GM23338 (cell line): ENCODE measurements at regions not wholly inside any gene's neighbourhood (a gene's known extent, or its start where the extent isn't known, plus 50 kb on each side); places are given as distances from the start of the nearest gene placed in this dataset.

Source experiments
- ATAC-seq: fragments of 200-7000 bp; cut with Tn5 transposase; 3 replicates; pipeline ENCODE4 v1.9.1; 2020
- DNase-seq: peaks from one replicate; pipeline ENCODE4 v3.0.0-alpha.2; 2015; ENCODE audit warnings: low spot score
- H2AFZ ChIP-seq: fragments of 200-600 bp; sonication (generic); 2 replicates; pipeline ENCODE4 v1.8.0; 2016; ENCODE audit warnings: antibody characterized with exemption, mild to moderate bottlenecking, moderate library complexity
- H3F3A ChIP-seq: fragments of 200-600 bp; sonication (generic); replicated peaks from 2 replicates; pipeline ENCODE4 v1.8.0; 2017; ENCODE audit warnings: antibody characterized with exemption, mixed run types, low read depth
- H3K27ac ChIP-seq: fragments of 200-600 bp; sonication (generic); 2 replicates; pipeline ENCODE4 v1.6.1; 2016; ENCODE audit warnings: low read depth
- H3K27me3 ChIP-seq: fragments of 200-600 bp; sonication (generic); 2 replicates; pipeline ENCODE4 v1.8.0; 2016; ENCODE audit warnings: mild to moderate bottlenecking, mixed run types, moderate library complexity; ENCODE audit not compliant: insufficient read depth
- H3K36me3 ChIP-seq: fragments of 200-600 bp; sonication (generic); 2 replicates; pipeline ENCODE4 v1.8.0; 2016; ENCODE audit warnings: mild to moderate bottlenecking; ENCODE audit not compliant: insufficient read depth
- H3K4me1 ChIP-seq: fragments of 200-600 bp; sonication (generic); 2 replicates; pipeline ENCODE4 v1.8.0; 2016; ENCODE audit warnings: mild to moderate bottlenecking, moderate library complexity; ENCODE audit not compliant: insufficient read depth
- H3K4me2 ChIP-seq: fragments of 200-600 bp; sonication (generic); 2 replicates; pipeline ENCODE4 v1.7.1; 2017; ENCODE audit warnings: mixed run types
- H3K4me3 ChIP-seq: fragments of 200-600 bp; sonication (generic); 2 replicates; pipeline ENCODE4 v1.6.1; 2016; ENCODE audit warnings: mixed run types
- H3K79me2 ChIP-seq: fragments of 200-600 bp; sonication (generic); replicated peaks from 2 replicates; pipeline ENCODE4 v1.8.0; 2017; ENCODE audit warnings: mild to moderate bottlenecking; ENCODE audit not compliant: insufficient read depth
- H3K9me2 ChIP-seq: fragments of 200-600 bp; sonication (generic); 2 replicates; pipeline ENCODE4 v1.8.0; 2017; ENCODE audit not compliant: insufficient read depth
- H4K20me1 ChIP-seq: fragments of 200-600 bp; sonication (generic); replicated peaks from 2 replicates; pipeline ENCODE4 v1.8.0; 2017; ENCODE audit warnings: mild to moderate bottlenecking; ENCODE audit not compliant: insufficient read depth
- H3K27ac Mint-ChIP-seq: 2 replicates; pipeline ENCODE4 v1.8.0; 2020; ENCODE audit warnings: inconsistent platforms, mild to moderate bottlenecking, moderate library complexity, mixed read lengths
- H3K27me3 Mint-ChIP-seq: 3 replicates; pipeline ENCODE4 v1.8.0; 2022; ENCODE audit warnings: low read depth, mild to moderate bottlenecking, moderate library complexity, mixed read lengths, inconsistent platforms; ENCODE audit not compliant: insufficient read depth, poor library complexity
- H3K36me3 Mint-ChIP-seq: 3 replicates; pipeline ENCODE4 v1.8.0; 2021; ENCODE audit warnings: low read depth, mild to moderate bottlenecking, inconsistent platforms, moderate library complexity, mixed read lengths
- H3K4me1 Mint-ChIP-seq: 3 replicates; pipeline ENCODE4 v1.8.0; 2020; ENCODE audit warnings: mild to moderate bottlenecking, inconsistent platforms, mixed read lengths
- H3K4me3 Mint-ChIP-seq: 3 replicates; pipeline ENCODE4 v1.8.0; 2021; ENCODE audit warnings: moderate library complexity, mild to moderate bottlenecking, inconsistent platforms, mixed read lengths
- H3K9me3 Mint-ChIP-seq: 3 replicates; pipeline ENCODE4 v1.8.0; 2020; ENCODE audit warnings: moderate library complexity, mild to moderate bottlenecking, inconsistent platforms, mixed read lengths
- CREB1 ChIP-seq: fragments of 250-450 bp; sonication (Bioruptor Pico); IDR thresholded peaks from 2 replicates; pipeline ENCODE4 v1.5.0; 2020; ENCODE audit warnings: low read depth, mild to moderate bottlenecking, moderate library complexity
- EZH2 ChIP-seq: fragments of 200-600 bp; sonication (generic); IDR thresholded peaks from one replicate; pipeline ENCODE4 v1.8.0; 2017; ENCODE audit warnings: antibody characterized with exemption, mild to moderate bottlenecking, low read depth; ENCODE audit not compliant: unreplicated experiment
- EZH2phosphoT487 ChIP-seq: fragments of 200-600 bp; sonication (generic); IDR thresholded peaks from one replicate; pipeline ENCODE4 v1.8.1; 2018; ENCODE audit warnings: antibody characterized with exemption; ENCODE audit not compliant: unreplicated experiment
- JUNB ChIP-seq: IDR thresholded peaks from one replicate; pipeline ENCODE4 v1.6.1; 2016; ENCODE audit warnings: antibody characterized with exemption; ENCODE audit not compliant: unreplicated experiment
- NANOG ChIP-seq: IDR thresholded peaks from 2 replicates; pipeline ENCODE4 v1.6.1; 2016; ENCODE audit warnings: antibody characterized with exemption, borderline replicate concordance
- POLR2AphosphoS5 ChIP-seq: IDR thresholded peaks from 2 replicates; pipeline ENCODE4 v1.6.1; 2016; ENCODE audit warnings: antibody characterized with exemption, low read depth
- REST ChIP-seq: IDR thresholded peaks from one replicate; pipeline ENCODE4 v1.6.1; 2018; ENCODE audit warnings: antibody characterized with exemption; ENCODE audit not compliant: unreplicated experiment
- ZNF114 ChIP-seq: fragments of 250-450 bp; sonication (Bioruptor Pico); IDR thresholded peaks from 2 replicates; pipeline ENCODE4 v1.5.0; 2020; ENCODE audit warnings: mild to moderate bottlenecking, moderate library complexity
- ZNF331 ChIP-seq: fragments of 250-450 bp; sonication (Bioruptor Pico); IDR thresholded peaks from 2 replicates; pipeline ENCODE4 v1.5.0; 2020; ENCODE audit warnings: low read depth, mild to moderate bottlenecking, moderate library complexity
- TF ChIP-seq, protein P1 (sequence below): IDR thresholded peaks from 2 replicates; pipeline ENCODE4 v1.6.1; 2016; ENCODE audit warnings: antibody characterized with exemption
- TF ChIP-seq, protein P2 (sequence below): fragments of 250-450 bp; sonication (Bioruptor Pico); IDR thresholded peaks from 2 replicates; pipeline ENCODE4 v1.5.0; 2020; ENCODE audit warnings: mild to moderate bottlenecking, moderate library complexity

DNA sequence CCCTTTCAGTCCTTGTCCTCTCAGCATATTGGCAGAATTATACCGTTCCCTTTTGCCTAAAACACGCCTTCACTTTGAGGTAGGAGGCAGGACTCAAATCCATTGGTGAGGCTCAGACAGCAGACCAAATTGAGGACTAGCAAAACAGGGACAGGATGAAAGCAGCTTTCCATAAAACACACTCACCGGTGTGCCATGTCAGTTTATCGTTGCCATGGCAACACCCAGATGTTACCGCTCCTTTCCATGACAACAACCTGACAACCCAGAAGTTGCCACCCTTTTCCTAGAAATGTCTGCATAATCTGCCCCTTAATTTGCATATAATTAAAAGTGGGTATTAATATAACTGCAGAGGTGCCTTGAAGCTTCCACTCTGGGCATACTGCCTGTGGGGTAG is 730.4 kb downstream of the METTL4 start:
- H4K20me1 ChIP-seq = no peaks in the 10 kb centered on the region; the same call in 1 of the 2 replicates
- H3K27me3 ChIP-seq = no peaks in the 10 kb centered on the region
- H3K4me2 ChIP-seq = no peak overlapping the region
- no peak overlapping the region for H2AFZ ChIP-seq
- Mint-ChIP-seq H3K4me1 (no peaks in the 10 kb centered on the region), H3K27ac (no peak overlapping the region), H3K36me3 (no peaks in the 10 kb centered on the region), H3K27me3 (no peaks in the 10 kb centered on the region), H3K9me3 (peaks cover 5% of the 10 kb centered on the region), H3K4me3 (no peak overlapping the region)
- no peaks in the 10 kb centered on the region for H3K36me3 ChIP-seq
- peak; percentile 52 for DNase-seq
- no peak for ATAC-seq
- no peak overlapping the region for H3K4me3 ChIP-seq
- H3F3A ChIP-seq = no peaks in the 10 kb centered on the region
- H3K27ac ChIP-seq = no peak overlapping the region
- H3K9me2 ChIP-seq = peaks cover 3% of the 10 kb centered on the region; the same call in 1 of the 2 replicates
- no peaks in the 10 kb centered on the region for H3K4me1 ChIP-seq
- H3K79me2 ChIP-seq = no peaks in the 10 kb centered on the region
- TF ChIP-seq, protein P1, sequence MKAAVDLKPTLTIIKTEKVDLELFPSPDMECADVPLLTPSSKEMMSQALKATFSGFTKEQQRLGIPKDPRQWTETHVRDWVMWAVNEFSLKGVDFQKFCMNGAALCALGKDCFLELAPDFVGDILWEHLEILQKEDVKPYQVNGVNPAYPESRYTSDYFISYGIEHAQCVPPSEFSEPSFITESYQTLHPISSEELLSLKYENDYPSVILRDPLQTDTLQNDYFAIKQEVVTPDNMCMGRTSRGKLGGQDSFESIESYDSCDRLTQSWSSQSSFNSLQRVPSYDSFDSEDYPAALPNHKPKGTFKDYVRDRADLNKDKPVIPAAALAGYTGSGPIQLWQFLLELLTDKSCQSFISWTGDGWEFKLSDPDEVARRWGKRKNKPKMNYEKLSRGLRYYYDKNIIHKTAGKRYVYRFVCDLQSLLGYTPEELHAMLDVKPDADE = no peak
- TF ChIP-seq CREB1 (CRISPR knock-in tag) = no peak
- no peak for TF ChIP-seq ZNF331 (CRISPR knock-in tag)
- TF ChIP-seq JUNB = no peak
- no peak for TF ChIP-seq ZNF114 (CRISPR knock-in tag)
- TF ChIP-seq, protein P2, sequence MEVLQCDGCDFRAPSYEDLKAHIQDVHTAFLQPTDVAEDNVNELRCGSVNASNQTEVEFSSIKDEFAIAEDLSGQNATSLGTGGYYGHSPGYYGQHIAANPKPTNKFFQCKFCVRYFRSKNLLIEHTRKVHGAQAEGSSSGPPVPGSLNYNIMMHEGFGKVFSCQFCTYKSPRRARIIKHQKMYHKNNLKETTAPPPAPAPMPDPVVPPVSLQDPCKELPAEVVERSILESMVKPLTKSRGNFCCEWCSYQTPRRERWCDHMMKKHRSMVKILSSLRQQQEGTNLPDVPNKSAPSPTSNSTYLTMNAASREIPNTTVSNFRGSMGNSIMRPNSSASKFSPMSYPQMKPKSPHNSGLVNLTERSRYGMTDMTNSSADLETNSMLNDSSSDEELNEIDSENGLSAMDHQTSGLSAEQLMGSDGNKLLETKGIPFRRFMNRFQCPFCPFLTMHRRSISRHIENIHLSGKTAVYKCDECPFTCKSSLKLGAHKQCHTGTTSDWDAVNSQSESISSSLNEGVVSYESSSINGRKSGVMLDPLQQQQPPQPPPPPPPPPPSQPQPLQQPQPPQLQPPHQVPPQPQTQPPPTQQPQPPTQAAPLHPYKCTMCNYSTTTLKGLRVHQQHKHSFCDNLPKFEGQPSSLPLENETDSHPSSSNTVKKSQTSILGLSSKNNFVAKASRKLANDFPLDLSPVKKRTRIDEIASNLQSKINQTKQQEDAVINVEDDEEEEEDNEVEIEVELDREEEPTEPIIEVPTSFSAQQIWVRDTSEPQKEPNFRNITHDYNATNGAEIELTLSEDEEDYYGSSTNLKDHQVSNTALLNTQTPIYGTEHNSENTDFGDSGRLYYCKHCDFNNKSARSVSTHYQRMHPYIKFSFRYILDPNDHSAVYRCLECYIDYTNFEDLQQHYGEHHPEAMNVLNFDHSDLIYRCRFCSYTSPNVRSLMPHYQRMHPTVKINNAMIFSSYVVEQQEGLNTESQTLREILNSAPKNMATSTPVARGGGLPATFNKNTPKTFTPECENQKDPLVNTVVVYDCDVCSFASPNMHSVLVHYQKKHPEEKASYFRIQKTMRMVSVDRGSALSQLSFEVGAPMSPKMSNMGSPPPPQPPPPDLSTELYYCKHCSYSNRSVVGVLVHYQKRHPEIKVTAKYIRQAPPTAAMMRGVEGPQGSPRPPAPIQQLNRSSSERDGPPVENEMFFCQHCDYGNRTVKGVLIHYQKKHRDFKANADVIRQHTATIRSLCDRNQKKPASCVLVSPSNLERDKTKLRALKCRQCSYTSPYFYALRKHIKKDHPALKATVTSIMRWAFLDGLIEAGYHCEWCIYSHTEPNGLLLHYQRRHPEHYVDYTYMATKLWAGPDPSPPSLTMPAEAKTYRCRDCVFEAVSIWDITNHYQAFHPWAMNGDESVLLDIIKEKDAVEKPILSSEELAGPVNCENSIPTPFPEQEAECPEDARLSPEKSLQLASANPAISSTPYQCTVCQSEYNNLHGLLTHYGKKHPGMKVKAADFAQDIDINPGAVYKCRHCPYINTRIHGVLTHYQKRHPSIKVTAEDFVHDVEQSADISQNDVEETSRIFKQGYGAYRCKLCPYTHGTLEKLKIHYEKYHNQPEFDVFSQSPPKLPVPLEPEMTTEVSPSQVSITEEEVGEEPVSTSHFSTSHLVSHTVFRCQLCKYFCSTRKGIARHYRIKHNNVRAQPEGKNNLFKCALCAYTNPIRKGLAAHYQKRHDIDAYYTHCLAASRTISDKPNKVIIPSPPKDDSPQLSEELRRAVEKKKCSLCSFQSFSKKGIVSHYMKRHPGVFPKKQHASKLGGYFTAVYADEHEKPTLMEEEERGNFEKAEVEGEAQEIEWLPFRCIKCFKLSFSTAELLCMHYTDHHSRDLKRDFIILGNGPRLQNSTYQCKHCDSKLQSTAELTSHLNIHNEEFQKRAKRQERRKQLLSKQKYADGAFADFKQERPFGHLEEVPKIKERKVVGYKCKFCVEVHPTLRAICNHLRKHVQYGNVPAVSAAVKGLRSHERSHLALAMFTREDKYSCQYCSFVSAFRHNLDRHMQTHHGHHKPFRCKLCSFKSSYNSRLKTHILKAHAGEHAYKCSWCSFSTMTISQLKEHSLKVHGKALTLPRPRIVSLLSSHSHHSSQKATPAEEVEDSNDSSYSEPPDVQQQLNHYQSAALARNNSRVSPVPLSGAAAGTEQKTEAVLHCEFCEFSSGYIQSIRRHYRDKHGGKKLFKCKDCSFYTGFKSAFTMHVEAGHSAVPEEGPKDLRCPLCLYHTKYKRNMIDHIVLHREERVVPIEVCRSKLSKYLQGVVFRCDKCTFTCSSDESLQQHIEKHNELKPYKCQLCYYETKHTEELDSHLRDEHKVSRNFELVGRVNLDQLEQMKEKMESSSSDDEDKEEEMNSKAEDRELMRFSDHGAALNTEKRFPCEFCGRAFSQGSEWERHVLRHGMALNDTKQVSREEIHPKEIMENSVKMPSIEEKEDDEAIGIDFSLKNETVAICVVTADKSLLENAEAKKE (CRISPR knock-in tag) = no peak
- no peak for TF ChIP-seq EZH2
- TF ChIP-seq NANOG = no peak
- no peak for TF ChIP-seq EZH2phosphoT487
- TF ChIP-seq POLR2AphosphoS5 = no peak
- no peak for TF ChIP-seq REST
